ENCODE measurements at regions not wholly inside any gene's neighbourhood (a gene's known extent, or its start where the extent isn't known, plus 50 kb on each side); places are given as distances from the start of the nearest gene placed in this dataset.

DNA sequence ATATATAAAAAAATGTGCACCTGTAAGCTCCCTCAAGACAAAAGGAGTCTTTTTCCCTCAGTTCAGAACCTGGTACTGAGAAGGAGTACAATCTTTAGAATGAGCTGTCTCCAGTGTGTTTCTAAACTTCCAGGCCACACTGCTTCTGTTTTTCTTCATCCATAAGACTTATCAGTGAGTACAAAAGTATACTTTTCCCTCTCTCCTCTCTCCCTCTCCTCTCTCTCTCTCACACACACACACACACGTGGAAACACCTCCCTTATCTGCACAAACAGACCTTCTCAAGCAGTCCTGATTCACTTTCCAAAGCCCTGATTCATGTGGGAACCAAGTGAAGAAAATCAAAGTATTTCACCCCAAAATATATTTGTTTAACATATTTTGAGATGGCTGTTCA, 220.7 kb upstream of the UBASH3B start:
- no peak for TF ChIP-seq JUN (IDR thresholded peaks at IDR 0.05; ENCODE audit: low read depth, low read length)
- TF ChIP-seq, protein P1, sequence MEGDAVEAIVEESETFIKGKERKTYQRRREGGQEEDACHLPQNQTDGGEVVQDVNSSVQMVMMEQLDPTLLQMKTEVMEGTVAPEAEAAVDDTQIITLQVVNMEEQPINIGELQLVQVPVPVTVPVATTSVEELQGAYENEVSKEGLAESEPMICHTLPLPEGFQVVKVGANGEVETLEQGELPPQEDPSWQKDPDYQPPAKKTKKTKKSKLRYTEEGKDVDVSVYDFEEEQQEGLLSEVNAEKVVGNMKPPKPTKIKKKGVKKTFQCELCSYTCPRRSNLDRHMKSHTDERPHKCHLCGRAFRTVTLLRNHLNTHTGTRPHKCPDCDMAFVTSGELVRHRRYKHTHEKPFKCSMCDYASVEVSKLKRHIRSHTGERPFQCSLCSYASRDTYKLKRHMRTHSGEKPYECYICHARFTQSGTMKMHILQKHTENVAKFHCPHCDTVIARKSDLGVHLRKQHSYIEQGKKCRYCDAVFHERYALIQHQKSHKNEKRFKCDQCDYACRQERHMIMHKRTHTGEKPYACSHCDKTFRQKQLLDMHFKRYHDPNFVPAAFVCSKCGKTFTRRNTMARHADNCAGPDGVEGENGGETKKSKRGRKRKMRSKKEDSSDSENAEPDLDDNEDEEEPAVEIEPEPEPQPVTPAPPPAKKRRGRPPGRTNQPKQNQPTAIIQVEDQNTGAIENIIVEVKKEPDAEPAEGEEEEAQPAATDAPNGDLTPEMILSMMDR (IDR thresholded peaks at IDR 0.05; ENCODE audit: control extremely low read depth in 1 of 3, insufficient read depth in 1 of 3, low read depth in 1 of 3, low read length in 3 of 3) = no peak
- TF ChIP-seq CEBPB (IDR thresholded peaks at IDR 0.05; ENCODE audit: low read depth, low read length) = no peak
- TF ChIP-seq SUZ12 (IDR thresholded peaks at IDR 0.05; ENCODE audit: low read length) = no peak
- TF ChIP-seq BACH1 (IDR thresholded peaks at IDR 0.05; ENCODE audit: low read length) = no peak
- TF ChIP-seq SRF (IDR thresholded peaks at IDR 0.05; ENCODE audit: low read depth, low read length) = no peak
- no peak for TF ChIP-seq SP2 (IDR thresholded peaks at IDR 0.05; ENCODE audit: low read length)
- no peak for TF ChIP-seq EP300 (IDR thresholded peaks at IDR 0.05; ENCODE audit: borderline replicate concordance in 1 of 2, low read depth in 2 of 2, low read length in 2 of 2)
- no peak for TF ChIP-seq POLR2AphosphoS5 (IDR thresholded peaks at IDR 0.05; ENCODE audit: low read depth, low read length)

All from H1 (cell line).